ENCODE measurements at regions not wholly inside any gene's neighbourhood (a gene's known extent, or its start where the extent isn't known, plus 50 kb on each side); places are given as distances from the start of the nearest gene placed in this dataset.

DNA sequence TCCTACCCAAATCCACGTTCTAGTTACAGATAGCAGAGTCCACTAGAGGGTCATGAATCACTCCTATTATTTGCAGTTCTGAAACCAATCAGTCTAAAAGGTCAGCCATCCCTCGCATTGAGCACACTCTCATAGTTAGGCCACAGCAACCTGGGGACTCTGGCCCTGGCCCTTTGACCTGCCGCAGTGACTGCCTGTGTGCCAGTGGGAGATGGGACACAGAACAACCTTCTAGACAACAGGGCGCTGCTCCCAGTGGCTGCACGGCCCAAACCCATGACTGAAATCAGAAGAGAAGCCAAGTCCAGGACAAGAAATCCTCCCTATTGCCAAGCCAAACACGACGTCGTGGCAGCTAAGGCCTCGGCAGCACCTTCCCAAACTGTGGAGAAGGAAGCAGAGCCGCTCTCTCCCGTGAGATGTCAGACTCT, 158.5 kb downstream of the HERPUD2 start:
- no peak for DNase-seq (ENCODE audit: low spot score)

- DNase-seq (ENCODE audit: low spot score), result no peak
These were observed 161.0 kb downstream of the HERPUD2 start for GRCh38 chr7:35533902-35534301.

DNA sequence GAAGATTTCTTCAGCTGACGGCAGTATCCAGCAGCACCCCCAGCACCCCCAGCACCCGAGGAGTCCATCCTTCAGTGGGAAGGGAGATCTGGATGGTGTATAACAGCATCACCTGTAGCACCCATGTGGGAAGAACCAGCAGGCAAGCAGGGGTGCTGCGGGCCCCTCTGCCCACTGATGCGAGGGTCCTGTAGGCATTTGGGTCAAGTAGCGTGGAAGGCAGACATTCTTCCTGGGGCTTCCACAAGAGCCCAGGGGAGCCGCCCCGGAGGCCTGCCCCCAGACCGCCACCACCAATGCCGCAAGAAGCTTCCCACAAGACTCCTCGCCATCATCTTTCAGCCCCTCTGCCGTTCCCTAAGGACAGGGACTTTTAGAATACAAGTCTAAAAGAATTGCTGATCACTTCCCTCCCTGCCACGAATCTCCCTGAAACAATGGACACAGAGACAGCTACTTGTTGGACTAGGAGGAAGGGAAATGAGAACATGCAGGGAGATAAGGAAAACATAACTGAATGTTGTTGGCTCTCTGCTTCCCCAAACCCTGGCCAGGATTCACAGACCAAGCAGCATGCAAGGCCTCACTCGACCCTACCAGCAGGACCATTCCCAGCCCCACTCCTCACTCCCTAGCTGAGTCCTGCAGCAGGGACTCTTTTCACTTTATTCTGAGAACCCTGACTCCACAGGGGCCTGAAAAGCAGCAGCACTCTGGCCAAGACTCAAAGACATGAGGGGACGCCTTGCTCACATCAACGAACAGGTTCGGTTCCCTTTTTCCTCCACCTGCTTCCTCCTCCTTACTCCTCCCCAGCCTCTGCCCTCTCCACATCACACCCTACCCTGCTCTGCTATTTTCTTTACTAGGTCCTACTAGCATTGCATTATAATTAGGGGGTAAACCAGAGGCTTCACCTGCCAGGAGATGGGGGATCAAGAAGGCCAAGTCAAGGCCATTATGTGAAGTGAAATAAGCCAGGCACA, 164.5 kb downstream of the HERPUD2 start:
- no peak for DNase-seq (ENCODE audit: low spot score)

- DNase-seq (ENCODE audit: low spot score), result no peak
These were observed 165.2 kb downstream of the HERPUD2 start for GRCh38 chr7:35529713-35530112.

DNA sequence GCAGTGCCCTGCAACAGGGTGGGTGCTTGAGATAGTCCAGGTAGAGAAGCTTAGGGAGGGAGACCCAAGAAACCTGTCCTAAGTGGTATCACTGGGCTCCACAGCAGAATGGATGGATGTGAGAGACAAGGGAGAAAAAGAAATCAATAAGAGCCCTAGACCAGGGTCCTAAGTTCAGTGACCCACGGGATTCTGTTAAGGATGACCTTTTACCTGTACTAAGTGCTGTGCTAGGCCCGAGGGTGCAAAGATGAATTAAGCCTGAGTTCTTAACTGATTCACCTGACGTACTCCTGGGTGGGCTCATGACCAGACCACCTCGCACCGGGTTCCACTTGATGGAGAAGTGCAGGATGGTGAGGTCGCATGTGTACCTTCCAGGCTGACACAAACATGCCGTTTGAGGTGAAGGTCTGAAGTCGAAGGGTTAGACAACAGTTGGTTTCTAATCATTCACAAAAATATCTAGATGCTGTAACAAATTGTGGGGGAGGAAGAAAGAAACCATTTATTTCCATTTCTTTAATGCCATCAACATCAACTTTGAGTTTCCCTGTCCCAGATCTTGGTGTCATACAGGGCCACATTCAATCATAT, 166.5 kb downstream of the HERPUD2 start:
- no peak for DNase-seq (ENCODE audit: low spot score)

GRCh38 chr7:35526645-35527044, 168.3 kb downstream of the HERPUD2 start:
- no peak for DNase-seq (ENCODE audit: low spot score)

GRCh38 chr7:35524112-35524804, 170.7 kb downstream of the HERPUD2 start:
- no peak for DNase-seq (ENCODE audit: low spot score)

- no peak for DNase-seq (ENCODE audit: low spot score)
These were observed 171.6 kb downstream of the HERPUD2 start for GRCh38 chr7:35523292-35523691.

DNA sequence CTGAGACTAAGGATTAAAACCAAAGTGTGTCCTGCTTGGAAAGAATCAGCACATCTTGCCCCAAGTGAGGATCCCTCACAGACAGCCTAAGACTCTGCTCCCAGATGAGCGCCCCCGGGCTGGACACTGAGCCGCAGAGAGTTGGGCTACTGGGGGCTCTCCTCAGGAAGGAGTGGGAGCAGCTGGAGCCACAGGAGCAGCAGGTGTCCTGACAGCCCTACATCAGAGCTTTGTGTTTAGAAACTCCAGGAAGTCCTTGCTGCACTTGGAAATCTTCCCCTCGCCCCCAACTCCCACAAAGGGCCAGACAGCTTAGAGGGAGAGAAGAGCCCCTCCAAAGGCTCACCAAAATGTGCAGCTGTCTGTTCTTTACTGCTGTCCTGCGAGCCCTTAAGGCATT, 172.2 kb downstream of the HERPUD2 start:
- no peak for DNase-seq (ENCODE audit: low spot score)

GRCh38 chr7:35521941-35522340, 173.0 kb downstream of the HERPUD2 start:
- DNase-seq (ENCODE audit: low spot score), result no peak

DNA sequence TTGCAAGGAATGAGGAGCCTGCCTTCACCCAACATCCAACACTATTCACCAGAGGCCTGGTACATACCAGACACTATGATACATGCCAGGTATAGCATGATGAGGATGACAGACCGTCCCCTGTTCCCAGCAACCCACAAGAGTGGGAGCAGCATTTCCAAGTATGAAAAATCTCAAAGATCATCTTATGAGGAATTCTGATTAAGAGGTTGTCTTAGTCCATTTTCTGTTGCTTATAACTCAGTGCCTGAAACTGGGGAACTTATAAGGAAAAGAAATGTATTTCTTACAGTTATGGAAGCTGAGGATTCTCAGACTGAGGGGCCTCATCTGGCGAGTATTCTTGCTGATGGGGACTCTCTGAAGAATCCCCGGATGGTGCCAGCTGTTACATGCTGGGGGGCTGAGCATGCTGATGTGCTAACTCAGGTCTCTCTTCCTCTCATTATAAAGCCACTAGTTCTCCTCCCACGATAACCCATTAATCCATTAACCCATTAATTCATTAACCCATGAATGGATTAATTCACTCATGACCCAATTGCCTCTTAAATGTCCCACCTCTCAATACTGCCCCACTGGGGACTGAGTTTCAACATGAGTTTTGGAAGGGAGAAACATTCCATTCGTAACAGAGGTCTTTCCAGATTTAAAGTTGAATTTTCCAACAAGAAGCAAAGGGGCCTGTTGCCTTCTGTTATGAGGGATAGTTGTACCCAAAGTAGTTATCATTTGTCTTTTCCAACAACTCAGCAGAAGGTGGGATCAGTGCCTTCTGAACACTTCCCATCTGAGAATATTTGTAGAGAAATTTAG, 173.9 kb downstream of the HERPUD2 start:
- no peak for DNase-seq (ENCODE audit: low spot score)

DNA sequence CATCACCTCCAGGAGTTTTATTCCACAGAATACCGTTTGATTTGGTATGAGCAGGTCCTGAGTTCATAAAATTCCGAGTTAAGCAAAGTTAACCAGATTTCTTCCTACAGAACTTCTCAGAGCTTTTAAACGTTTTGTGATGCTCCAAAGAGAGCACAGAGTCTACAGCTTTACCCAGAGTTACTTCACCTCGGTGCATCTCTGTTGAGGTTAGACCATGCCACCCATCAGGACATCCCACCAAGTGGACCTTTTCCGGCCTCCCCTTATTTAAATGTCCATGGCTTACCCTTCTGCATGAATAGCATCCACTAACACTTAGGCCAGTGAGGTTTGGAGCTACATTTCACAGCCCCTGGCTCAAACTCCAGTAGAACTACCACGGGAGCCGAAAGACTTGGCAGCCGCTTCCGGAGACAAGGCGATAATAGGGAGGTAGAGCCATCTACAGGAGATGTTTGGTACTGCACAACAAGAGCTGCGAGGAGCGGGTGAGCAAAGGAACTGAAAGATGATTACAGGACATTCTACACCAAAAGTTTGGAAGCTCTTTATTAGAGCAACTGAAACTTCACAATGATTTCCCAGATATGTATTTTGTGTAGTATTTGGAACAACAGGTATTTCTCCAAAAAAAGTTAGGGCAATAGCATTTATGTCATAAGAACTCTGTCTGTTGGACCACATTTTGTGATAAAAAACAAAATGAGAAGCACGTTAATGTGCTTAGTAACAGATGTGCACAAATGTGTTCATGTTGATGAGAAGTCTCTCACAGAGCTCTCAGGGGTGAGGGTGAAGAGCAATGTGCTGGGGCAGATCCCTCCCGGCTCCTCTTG, 174.7 kb downstream of the HERPUD2 start:
- peak; percentile 74 for DNase-seq (ENCODE audit: low spot score)

GRCh38 chr7:35518767-35519166, 176.2 kb downstream of the HERPUD2 start:
- DNase-seq (ENCODE audit: low spot score), result no peak

GRCh38 chr7:35516498-35516897, 178.4 kb downstream of the HERPUD2 start:
- DNase-seq (ENCODE audit: low spot score), result no peak

DNA sequence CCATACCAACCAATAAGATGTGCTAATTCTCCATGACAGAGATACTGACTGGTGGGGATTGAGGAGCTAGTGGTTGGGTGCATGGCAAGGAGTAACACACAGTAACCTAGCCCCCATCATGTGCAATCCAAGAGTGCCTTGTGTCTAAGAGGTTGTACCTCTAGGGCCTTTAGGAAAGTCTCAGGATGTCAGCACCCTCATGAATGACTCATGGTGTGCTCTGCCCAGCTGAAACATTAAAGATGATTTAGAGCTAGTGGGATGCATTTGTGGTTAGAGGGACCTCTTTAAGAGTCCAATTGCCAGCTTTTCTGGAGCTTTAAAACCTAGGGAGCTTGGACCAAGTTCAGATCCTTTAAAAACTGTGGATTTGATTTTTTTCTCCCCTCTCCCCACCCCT, 181.1 kb downstream of the HERPUD2 start:
- DNase-seq (ENCODE audit: low spot score), result no peak

GRCh38 chr7:35513195-35513594, 181.7 kb downstream of the HERPUD2 start:
- no peak for DNase-seq (ENCODE audit: low spot score)

GRCh38 chr7:35512716-35513115, 182.2 kb downstream of the HERPUD2 start:
- no peak for DNase-seq (ENCODE audit: low spot score)

GRCh38 chr7:35508623-35509400, 186.1 kb downstream of the HERPUD2 start:
- peak; percentile 7 for DNase-seq (ENCODE audit: low spot score)

DNA sequence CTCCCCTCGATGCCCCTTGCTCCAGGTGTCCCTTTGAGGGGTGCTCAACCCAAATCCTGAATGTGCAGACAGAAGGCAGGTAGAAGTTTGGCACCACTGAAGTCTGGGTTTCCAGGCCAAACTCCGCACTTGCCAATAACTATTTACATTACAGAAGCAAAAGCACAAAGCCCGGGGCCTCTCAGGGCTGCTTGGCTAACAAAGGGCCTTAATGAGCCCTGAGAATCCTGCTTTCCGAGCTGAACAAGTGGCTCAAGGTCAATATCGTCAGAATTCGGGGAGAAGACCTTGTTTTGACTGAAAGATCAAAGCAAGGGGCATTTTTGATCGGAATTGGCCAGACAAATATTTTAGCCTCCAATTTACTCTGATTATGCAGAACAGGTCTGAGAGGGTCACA, 189.9 kb downstream of the HERPUD2 start:
- no peak for DNase-seq (ENCODE audit: low spot score)

- DNase-seq (ENCODE audit: low spot score), result no peak
These were observed 190.6 kb downstream of the HERPUD2 start for GRCh38 chr7:35504365-35504764.

Measured in RKO (cell line).